ENCODE measurements at regions not wholly inside any gene's neighbourhood (a gene's known extent, or its start where the extent isn't known, plus 50 kb on each side); places are given as distances from the start of the nearest gene placed in this dataset.

DNA sequence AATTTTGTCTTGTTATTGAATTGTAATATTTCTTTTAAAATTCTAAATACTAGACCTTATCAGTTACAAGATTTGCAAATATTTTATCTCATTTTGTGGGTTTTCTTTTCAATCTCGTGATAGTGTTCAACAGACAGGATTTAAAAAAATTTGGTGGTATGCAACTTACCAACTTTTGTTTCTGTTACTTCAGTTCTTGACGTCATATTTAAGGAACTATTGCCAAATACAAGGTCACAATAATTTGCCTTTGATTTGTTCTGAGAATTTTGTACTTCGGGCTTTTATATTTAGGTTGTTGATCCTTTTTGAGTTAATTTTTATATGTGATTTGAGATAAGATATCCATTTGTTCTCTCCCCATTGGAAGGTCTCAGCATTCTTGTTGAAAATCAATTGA lies 876.6 kb downstream of the DCDC2C start:
- no peak for DNase-seq (ENCODE audit: low spot score)
- TF ChIP-seq, protein P1, sequence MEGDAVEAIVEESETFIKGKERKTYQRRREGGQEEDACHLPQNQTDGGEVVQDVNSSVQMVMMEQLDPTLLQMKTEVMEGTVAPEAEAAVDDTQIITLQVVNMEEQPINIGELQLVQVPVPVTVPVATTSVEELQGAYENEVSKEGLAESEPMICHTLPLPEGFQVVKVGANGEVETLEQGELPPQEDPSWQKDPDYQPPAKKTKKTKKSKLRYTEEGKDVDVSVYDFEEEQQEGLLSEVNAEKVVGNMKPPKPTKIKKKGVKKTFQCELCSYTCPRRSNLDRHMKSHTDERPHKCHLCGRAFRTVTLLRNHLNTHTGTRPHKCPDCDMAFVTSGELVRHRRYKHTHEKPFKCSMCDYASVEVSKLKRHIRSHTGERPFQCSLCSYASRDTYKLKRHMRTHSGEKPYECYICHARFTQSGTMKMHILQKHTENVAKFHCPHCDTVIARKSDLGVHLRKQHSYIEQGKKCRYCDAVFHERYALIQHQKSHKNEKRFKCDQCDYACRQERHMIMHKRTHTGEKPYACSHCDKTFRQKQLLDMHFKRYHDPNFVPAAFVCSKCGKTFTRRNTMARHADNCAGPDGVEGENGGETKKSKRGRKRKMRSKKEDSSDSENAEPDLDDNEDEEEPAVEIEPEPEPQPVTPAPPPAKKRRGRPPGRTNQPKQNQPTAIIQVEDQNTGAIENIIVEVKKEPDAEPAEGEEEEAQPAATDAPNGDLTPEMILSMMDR (IDR thresholded peaks at IDR 0.05; ENCODE audit: extremely low read depth, missing control alignments): no peak

DNA sequence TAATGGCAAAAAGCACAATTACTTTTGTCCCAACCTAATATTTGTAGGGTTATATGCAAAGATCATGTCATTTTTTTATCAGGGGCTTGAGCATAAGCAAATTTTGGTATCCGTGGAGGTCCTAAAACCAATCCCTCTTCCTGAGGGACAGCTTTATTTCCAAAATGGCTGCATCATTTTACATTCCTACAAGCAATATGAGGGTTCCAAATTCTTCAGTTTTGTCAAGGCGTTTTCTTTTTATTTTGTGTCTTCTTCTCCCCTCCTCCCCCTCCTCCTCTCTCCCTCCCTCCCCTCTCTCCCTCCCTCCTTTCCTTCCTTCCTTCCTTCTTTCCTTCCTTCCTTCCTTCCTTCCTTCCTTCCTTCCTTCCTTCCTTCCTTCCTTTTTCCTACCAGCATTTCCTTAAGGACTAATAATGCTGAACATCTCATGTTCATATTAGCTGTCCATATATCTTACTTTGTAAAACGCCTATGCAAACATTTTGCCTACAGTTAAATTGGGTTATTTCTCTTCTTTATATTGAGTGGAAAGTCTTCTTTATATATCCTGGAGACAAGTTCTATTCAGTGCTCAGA lies 881.8 kb downstream of the DCDC2C start:
- TF ChIP-seq, protein P1 (IDR thresholded peaks at IDR 0.05; ENCODE audit: extremely low read depth, missing control alignments): no peak
- no peak for DNase-seq (ENCODE audit: low spot score)

DNA sequence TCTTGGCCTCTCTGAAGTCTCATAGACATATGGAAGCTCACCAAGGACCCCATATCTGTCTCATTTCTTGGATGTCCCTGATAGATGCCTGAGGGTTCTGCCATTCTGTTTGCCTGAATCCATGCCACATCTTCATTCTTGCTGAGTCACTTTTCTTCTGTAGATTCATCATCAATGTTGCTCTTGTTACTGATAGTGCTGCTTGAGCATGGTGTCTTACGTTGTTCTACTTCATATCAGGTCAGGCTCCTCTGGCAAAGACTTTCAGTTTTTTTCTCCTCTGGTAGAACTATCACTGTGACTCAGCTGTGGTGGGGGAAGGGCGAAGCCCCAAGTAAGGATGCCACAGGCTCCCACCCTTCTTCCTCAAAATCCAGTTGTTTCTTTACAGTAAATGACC lies 885.2 kb downstream of the DCDC2C start:
- no peak for DNase-seq (ENCODE audit: low spot score)

DNA sequence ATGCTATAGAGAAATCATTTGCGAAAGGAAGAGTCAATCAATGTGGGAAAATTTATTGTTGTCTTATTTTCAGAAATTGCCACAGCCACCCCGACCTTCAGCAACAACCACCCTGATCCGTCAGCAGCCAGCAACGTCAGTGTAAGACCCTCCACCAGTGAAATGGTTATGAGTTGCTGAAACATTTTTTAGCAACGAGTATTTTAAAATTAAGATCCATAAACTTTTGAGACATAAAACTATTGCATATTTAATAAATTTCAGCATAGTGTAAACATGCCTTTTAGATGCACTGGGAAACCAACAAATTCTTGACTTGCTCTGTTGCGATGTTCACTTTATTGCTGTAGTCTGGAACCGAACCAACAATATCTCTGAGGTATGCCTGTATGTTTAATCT lies 887.9 kb downstream of the DCDC2C start:
- TF ChIP-seq, protein P1 (IDR thresholded peaks at IDR 0.05; ENCODE audit: extremely low read depth, missing control alignments): no peak

More for the DNA sequence above, 885.2 kb downstream of the DCDC2C start:
- TF ChIP-seq, protein P1 (IDR thresholded peaks at IDR 0.05; ENCODE audit: extremely low read depth, missing control alignments): no peak

DNA sequence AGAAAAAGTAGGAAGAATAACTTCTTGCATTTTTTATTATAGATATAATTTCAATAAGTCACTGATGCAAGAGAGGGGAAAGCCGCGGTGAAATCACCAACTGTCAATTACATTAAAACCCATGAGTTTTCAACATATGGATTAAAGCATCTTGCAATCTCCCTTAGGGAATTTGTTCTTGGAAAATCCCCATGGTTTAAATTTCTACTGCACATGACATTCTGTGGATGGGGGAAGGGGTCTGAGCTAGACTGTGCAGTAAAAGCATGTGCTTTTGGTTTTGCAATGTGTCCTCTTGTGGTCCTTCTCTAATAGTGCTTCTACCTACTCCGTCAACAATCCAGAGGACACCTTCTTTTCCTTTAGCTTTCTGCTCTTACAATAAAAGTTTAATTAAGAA lies 894.0 kb downstream of the DCDC2C start:
- TF ChIP-seq, protein P1 (IDR thresholded peaks at IDR 0.05; ENCODE audit: extremely low read depth, missing control alignments): no peak

More for the DNA sequence above, 887.9 kb downstream of the DCDC2C start:
- no peak for DNase-seq (ENCODE audit: low spot score)

DNA sequence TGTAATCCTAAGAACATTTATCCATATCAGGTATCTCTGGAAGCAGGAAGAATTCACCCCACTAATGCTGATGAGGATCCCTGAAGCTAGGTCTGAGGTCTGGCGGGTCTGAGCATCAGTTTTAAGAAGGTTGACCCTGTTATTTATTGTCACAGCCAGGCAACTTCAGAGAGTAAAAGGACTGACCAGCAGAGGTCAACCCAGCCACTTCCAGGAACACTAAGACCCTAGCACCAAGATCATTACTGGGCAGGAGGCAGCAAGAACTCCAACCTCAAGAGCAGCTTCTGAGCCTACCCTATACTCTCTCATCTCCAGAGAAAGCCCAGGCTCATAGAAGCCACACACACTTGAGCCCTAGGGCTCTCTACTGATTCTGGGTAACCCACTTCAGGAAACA lies 901.4 kb downstream of the DCDC2C start:
- no peak for DNase-seq (ENCODE audit: low spot score)
- TF ChIP-seq, protein P1 (IDR thresholded peaks at IDR 0.05; ENCODE audit: extremely low read depth, missing control alignments): no peak

More for the DNA sequence above, 894.0 kb downstream of the DCDC2C start:
- DNase-seq (ENCODE audit: low spot score): no peak

DNA sequence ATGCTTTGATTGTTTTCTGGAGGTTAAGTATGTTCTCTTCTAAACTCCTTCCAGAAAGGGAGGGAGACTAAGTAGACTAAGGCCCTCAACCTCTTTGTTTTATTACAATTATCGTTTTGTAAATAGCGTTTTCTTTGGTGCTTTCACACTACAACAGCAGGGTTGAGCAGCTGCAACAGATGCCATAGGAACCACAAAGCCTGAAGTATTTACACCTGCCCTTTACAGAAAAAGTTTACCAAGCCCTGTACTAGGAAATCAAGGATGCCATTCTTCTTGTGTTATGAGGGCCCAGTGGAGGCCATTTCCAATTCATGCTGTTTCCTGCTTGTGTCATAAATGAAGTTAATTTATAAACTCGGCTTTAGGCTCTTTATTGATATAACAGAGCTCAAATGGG lies 914.8 kb downstream of the DCDC2C start:
- no peak for DNase-seq (ENCODE audit: low spot score)
- TF ChIP-seq, protein P1 (IDR thresholded peaks at IDR 0.05; ENCODE audit: extremely low read depth, missing control alignments): no peak

Data from GM20000 (cell line).